Effector memory CD4-positive, alpha-beta T cell (primary cell): ENCODE measurements at regions not wholly inside any gene's neighbourhood (a gene's known extent, or its start where the extent isn't known, plus 50 kb on each side); places are given as distances from the start of the nearest gene placed in this dataset.

ENCODE experiments used
- DNase-seq, 3 donors: peaks; one replicate each; pipeline ENCODE4 v3.0.0-alpha.2; 2020
- H3K27ac ChIP-seq: 2 replicates; pipeline ENCODE4 v1.7.0; 2013; ENCODE audit warnings: mild to moderate bottlenecking, low read length, moderate library complexity; ENCODE audit not compliant: insufficient read depth, poor library complexity, severe bottlenecking
- H3K27me3 ChIP-seq: replicated peaks from 2 replicates; pipeline ENCODE4 v1.7.0; 2013; ENCODE audit warnings: mild to moderate bottlenecking, low read length; ENCODE audit not compliant: insufficient read depth, control insufficient read depth, poor library complexity, severe bottlenecking
- H3K36me3 ChIP-seq: 2 replicates; pipeline ENCODE4 v1.7.0; 2013; ENCODE audit warnings: mild to moderate bottlenecking, low read length, moderate library complexity; ENCODE audit not compliant: control insufficient read depth, insufficient read depth
- H3K4me1 ChIP-seq: 2 replicates; pipeline ENCODE4 v1.7.0; 2013; ENCODE audit warnings: low read length, mild to moderate bottlenecking; ENCODE audit not compliant: control insufficient read depth, insufficient read depth, poor library complexity, severe bottlenecking
- H3K4me3 ChIP-seq: 2 replicates; pipeline ENCODE4 v1.7.0; 2013; ENCODE audit warnings: low read length, low read depth, mild to moderate bottlenecking; ENCODE audit not compliant: insufficient read depth, poor library complexity, severe bottlenecking
- H3K9me3 ChIP-seq: 2 replicates; pipeline ENCODE4 v1.7.0; 2013; ENCODE audit warnings: mild to moderate bottlenecking, low read length, moderate library complexity; ENCODE audit not compliant: control insufficient read depth

- Histone ChIP-seq H3K27me3 (no peaks in the 10 kb centered on the region), H3K9me3 (no peaks in the 10 kb centered on the region), H3K4me1 (no peaks in the 10 kb centered on the region), H3K36me3 (no peaks in the 10 kb centered on the region), H3K27ac (no peak overlapping the region), H3K4me3 (no peak overlapping the region)
- no peak for DNase-seq
Measured at GRCh38 chr9:135239100-135239768, 151.8 kb downstream of the OLFM1 start.

- H3K36me3 ChIP-seq, result no peaks in the 10 kb centered on the region
- no peak overlapping the region for H3K27ac ChIP-seq
- H3K4me1 ChIP-seq, result no peaks in the 10 kb centered on the region
- H3K4me3 ChIP-seq, result no peak overlapping the region
- no peaks in the 10 kb centered on the region for H3K9me3 ChIP-seq
- no peaks in the 10 kb centered on the region for H3K27me3 ChIP-seq
- no peak for DNase-seq
Measured at GRCh38 chr9:135239769-135240141, 152.3 kb downstream of the OLFM1 start.

- no peaks in the 10 kb centered on the region for H3K9me3 ChIP-seq
- H3K27ac ChIP-seq, result no peak overlapping the region
- no peak overlapping the region for H3K4me3 ChIP-seq
- H3K27me3 ChIP-seq, result no peaks in the 10 kb centered on the region
- H3K36me3 ChIP-seq, result no peaks in the 10 kb centered on the region
- H3K4me1 ChIP-seq, result no peaks in the 10 kb centered on the region
- no peak for DNase-seq
Measured at GRCh38 chr9:135240222-135240621, 152.8 kb downstream of the OLFM1 start.

GRCh38 chr9:135240871-135241311 is 153.4 kb downstream of the OLFM1 start:
- DNase-seq, result no peak
- no peak overlapping the region for H3K4me3 ChIP-seq
- H3K36me3 ChIP-seq, result no peaks in the 10 kb centered on the region
- H3K27ac ChIP-seq, result no peak overlapping the region
- no peaks in the 10 kb centered on the region for H3K4me1 ChIP-seq
- H3K9me3 ChIP-seq, result no peaks in the 10 kb centered on the region
- H3K27me3 ChIP-seq, result no peaks in the 10 kb centered on the region

GRCh38 chr9:135241381-135242048 is 154.0 kb downstream of the OLFM1 start:
- Histone ChIP-seq H3K27me3 (no peaks in the 10 kb centered on the region), H3K4me3 (no peak overlapping the region), H3K4me1 (no peaks in the 10 kb centered on the region), H3K36me3 (no peaks in the 10 kb centered on the region), H3K9me3 (no peaks in the 10 kb centered on the region), H3K27ac (no peak overlapping the region)
- DNase-seq, result no peak

GRCh38 chr9:135242049-135242396 is 154.6 kb downstream of the OLFM1 start:
- no peak overlapping the region for H3K27ac ChIP-seq
- H3K9me3 ChIP-seq, result no peaks in the 10 kb centered on the region
- H3K27me3 ChIP-seq, result no peaks in the 10 kb centered on the region
- no peaks in the 10 kb centered on the region for H3K4me1 ChIP-seq
- DNase-seq, result no peak
- H3K4me3 ChIP-seq, result no peak overlapping the region
- no peaks in the 10 kb centered on the region for H3K36me3 ChIP-seq

GRCh38 chr9:135242406-135242805 is 154.9 kb downstream of the OLFM1 start:
- Histone ChIP-seq H3K36me3 (no peaks in the 10 kb centered on the region), H3K9me3 (no peaks in the 10 kb centered on the region), H3K4me3 (no peak overlapping the region), H3K4me1 (no peaks in the 10 kb centered on the region), H3K27ac (no peak overlapping the region), H3K27me3 (no peaks in the 10 kb centered on the region)
- DNase-seq, result no peak

GRCh38 chr9:135243201-135244190 is 156.0 kb downstream of the OLFM1 start:
- H3K4me3 ChIP-seq, result no peak overlapping the region
- no peaks in the 10 kb centered on the region for H3K9me3 ChIP-seq
- no peaks in the 10 kb centered on the region for H3K4me1 ChIP-seq
- no peaks in the 10 kb centered on the region for H3K36me3 ChIP-seq
- H3K27me3 ChIP-seq, result no peaks in the 10 kb centered on the region
- H3K27ac ChIP-seq, result no peak overlapping the region
- DNase-seq, result no peak

- Histone ChIP-seq H3K27me3 (no peaks in the 10 kb centered on the region), H3K4me3 (no peak overlapping the region), H3K36me3 (no peaks in the 10 kb centered on the region), H3K27ac (no peak overlapping the region), H3K4me1 (no peaks in the 10 kb centered on the region), H3K9me3 (no peaks in the 10 kb centered on the region)
- no peak for DNase-seq
Measured at GRCh38 chr9:135244271-135245221, 157.1 kb downstream of the OLFM1 start.
